OCI-LY3 (cell line): ENCODE measurements at regions not wholly inside any gene's neighbourhood (a gene's known extent, or its start where the extent isn't known, plus 50 kb on each side); places are given as distances from the start of the nearest gene placed in this dataset.

Experiments
- CTCF ChIP-seq: fragments of 200-600, 300-600 bp; sonication (generic); IDR thresholded peaks from 2 replicates; pipeline ENCODE4 v1.5.1; 2014; ENCODE audit warnings: antibody characterized with exemption, low read length, low read depth
- EZH2phosphoT487 ChIP-seq: fragments of 200-600 bp; shearing (Covaris generic); IDR thresholded peaks from 2 replicates; pipeline ENCODE4 v1.6.1; 2018; ENCODE audit warnings: antibody characterized with exemption, mixed run types, low read depth

- TF ChIP-seq CTCF (no peak), EZH2phosphoT487 (no peak)
These were observed 52.3 kb upstream of the TRIM24 start for GRCh38 chr7:138407792-138408191.
